Fibroblast of upper back skin (primary cell): ENCODE measurements at regions not wholly inside any gene's neighbourhood (a gene's known extent, or its start where the extent isn't known, plus 50 kb on each side); places are given as distances from the start of the nearest gene placed in this dataset.

Source experiments
- DNase-seq: peaks from one replicate; pipeline ENCODE4 v3.0.0-alpha.2; 2013

DNA sequence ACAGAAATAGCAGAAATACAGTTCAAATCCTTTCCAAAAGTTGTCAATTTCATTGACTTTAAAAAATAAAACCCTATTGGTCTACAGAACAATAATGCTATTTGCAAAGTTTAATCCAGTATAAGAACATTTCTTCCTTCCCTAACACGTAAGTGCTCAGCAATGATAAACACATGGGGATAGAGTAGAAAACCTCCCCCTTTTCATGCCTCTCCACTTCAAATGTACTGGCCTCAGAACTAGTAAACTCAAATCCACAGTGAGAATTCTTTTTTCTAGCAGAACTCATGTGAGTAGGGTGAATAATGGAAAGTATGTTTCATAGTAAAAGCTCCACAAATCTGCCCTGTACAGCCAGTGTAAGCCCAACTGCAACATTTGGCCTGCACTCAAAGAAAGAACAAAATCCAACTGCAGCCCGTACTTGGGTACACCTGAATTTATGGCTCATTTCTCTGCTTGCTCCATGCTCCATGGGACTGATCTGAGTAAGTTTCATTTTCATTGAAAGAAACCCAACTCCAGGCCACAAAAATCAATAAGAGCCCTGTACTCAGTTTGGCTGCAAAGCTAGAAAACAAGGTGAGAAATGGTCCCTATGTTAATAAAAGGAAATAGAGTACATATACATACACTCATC is 115.0 kb upstream of the RMDN2 start:
- DNase-seq = peak; percentile 60

DNA sequence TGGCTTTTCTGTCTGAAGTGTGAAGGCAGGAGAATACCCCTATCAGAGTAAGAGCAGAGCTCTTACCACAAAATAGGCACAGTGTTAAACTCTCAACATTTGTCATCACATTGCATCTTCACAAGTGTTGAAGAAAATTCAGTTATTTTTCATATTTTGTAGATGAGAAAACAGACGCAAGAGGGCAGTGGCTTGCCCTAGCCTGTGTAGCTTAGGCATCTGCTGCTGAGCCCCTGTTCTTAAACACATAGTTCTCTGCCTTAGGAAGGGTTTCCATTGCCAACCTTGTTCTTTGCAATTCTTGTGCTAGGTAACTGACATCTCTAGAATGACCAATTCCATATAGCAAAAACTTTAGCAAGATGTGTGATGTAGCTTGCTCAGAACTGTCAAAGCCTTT is 112.7 kb upstream of the RMDN2 start:
- no peak for DNase-seq

DNA sequence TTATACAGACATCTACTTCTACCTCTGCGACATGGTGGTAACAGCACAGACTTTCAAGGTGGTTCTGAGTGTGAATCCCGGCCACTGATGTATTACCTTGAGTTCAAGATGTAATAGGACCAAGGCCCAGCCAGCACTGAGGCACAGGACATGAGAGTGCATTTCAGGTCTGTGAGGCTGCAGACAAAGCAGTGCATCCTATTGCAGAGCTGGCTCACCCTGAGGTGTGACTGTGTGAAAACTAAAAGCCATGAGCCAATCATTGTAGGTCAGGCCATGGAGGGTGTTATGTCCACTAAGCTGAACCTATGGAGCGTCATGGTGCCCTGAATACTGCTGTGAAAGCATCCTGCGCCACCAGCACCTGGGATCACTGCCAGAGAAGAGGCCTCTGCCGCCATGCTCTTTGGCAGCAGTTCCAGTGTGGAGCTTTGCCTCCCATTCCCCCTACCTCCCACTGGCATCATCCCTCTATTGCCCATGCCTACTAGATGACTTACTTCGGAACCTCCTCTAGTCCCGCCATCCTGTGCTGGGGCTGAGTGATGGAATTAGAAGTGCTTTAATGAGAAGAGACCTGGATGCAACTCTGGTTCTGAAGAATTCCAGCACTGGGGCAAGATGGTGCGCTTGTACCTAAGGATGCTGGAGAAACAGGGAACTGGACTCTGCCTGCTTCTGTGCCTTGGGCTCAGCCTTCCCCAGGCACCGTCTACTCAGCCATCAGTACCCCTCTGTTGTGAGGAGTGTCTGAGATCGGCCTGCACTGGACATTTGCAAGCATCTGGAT is 112.0 kb upstream of the RMDN2 start:
- DNase-seq = no peak

DNA sequence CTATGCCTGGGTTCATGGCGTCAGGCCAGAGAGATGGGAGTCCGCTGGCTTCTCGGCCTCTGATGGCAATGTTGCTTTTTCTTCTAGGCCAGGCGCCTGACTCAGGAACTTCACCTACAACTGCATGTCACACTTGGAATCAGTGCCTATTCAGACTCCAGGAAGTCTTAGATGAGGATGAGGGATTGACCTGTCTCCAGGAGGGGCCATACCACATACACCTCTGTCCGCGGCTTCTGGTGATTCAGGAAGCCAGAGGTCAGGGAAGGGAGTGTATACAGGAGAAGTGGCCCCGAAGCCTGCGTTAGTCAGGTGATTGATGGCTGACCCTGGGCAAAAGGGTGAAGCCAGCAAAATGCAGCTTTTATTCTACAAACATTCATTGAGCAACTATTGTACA is 109.1 kb upstream of the RMDN2 start:
- DNase-seq = no peak

DNA sequence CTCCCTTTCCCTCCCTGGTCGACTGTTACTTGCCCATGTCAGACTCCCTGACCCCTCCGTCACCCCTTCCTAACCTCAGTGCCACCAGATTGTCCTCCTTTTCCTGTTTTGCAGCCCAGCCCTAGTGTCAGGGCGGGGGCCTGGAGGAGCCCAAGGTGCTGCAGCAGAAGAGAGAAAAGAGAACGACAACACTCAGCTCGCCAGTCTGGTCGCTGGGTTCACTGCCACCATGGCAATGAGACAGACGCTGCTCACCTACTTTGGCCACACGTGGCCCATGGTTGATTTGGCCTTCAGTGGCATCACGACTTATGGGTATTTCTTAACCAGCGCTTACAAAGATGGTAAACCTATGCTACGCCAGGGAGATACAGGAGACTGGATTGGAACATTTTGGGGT is 108.4 kb upstream of the RMDN2 start:
- no peak for DNase-seq

DNA sequence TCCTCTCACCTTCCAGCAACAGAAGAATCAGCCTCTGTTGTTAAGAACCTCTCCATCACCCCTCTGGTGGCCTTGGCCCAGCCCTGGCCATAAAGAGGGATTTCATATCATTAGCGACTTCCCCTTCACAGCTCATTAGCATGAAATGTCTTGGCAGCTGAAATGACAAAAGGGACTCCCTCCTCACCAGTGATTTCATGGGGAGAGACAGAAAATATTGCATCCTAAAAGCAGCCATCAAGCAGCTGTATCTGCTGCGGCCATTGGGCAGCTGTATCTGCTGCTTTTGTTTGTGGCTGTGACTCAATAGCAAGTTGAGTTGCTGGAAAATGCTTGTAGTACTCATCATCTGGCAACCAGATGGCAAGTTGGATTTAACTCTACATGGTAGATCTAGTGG is 105.9 kb upstream of the RMDN2 start:
- peak; percentile 94 for DNase-seq

DNA sequence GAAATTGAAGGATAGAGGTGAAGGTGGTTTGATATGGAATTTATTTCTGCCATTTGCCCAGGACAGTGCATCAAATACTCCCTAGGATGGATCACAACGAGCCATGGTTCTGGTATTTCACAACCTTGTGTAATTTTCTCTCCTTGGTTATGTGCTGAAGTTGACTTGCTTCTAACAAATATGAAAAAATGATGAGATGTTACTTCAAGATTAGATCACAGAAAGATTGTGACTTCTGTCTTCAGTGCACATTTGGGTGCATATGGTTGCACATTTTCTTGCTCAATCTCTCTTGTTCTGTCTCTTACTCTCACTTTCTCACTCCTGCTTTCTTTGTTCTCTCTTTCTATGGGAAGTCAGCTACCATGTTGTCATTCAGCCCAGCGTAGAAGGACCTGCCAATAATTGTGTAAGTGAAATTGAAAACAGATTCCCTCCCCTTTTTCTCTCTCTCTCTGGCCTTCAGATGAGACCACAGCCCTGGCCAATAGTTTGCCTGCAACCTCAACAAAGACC is 104.6 kb upstream of the RMDN2 start:
- no peak for DNase-seq

DNA sequence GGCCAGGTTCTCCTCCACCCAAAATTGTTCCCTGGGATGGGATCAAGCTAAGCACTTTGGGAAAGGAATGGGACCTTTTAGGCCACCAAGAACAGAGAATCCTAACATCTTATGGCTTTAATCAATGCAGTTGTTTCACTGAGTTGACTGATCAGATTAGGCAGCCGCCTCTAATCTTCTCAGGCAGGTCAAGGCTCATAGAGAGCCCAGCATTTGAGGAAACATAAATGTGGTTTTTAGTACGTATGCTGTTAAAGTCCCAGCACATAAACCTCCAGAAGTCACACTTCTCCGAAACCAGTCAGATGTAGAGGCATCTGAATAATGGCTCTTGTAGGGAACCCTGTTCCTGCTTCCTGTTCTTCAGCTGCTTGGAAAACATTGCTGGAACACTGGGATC is 99.5 kb upstream of the RMDN2 start:
- DNase-seq = no peak

DNA sequence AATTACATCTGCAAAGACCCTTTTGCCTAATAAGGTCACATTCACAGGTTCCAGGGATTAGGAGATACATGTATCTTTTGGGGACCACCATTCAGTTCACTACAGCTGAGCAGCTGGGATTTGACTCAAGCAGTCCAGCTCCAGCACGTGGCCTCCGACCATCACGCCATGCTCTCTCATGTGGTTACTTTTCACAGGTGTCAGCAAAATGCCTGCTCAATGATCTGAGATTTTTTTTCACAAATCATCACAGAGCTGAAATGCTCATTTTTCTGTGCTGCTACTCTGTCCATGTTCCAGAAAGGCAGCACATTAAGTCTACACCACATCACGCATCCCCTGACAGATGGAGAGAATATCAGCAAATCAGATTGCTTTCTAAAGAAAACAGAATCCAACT is 98.5 kb upstream of the RMDN2 start:
- DNase-seq = no peak

DNA sequence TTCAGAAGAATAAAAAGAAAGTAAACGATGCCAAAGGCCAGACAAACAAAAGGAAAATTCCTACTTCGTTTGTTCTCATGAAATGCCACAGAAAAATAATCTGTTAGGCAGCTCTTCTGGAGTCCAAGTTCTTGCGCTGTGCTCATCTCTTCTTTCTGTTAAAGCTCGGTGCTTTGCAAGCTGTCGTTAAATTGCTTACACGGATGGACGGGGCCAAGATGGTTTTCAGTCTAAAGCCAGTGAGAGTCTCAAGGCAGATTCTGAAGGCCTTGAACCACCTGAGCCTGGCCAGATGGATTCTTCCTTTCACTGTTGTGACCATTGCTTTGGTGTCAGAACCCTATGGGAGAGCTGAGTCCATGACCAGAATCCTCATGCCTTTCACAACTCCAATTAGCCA is 97.6 kb upstream of the RMDN2 start:
- no peak for DNase-seq

DNA sequence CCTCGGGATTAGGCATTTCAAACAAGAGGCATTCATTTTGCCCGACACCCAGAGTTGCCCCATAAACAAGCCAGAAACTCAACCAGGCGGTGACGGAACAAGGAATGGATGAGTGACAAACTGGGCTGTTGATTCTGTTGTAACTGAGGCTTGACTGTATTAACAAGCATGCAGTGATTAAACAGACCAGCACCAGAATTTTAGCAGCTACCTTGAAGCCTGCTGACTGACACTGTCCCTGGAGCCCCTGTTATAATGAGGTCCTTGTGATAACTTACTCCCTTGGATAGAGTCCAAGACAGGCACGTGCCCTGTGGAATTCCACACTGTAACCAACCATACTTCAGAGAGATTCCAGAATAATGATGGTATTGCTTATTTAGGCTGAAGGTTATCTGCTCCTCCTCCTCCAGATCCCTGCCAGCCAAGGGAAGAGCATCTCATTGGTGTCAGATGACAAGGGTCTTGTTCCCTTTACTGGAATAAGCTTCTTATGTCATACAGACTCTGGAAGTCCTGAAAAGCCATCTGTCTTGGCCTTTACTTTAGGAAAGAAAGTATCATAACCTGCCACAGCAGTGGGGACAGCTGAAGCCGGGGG is 97.1 kb upstream of the RMDN2 start:
- peak; percentile 88 for DNase-seq

DNA sequence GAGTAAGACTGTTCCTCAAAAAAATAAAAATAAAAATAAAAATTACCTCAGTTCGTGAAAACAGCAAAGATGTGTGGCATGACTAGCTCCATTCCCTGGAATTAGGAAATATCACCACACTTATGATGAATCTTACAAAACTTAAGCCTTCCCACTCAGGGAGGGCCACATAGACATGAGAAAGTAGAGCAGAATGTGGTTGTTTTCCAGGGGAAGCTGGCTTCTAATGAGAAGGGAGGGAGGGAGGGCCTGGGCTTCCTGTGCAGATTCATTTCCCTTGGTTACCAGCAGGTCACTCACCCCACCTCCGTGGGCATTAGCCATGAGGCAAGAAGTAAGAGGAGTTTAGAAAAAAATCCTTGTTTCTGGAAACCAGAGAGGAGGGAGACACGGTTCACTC is 95.9 kb upstream of the RMDN2 start:
- DNase-seq = peak; percentile 97

DNA sequence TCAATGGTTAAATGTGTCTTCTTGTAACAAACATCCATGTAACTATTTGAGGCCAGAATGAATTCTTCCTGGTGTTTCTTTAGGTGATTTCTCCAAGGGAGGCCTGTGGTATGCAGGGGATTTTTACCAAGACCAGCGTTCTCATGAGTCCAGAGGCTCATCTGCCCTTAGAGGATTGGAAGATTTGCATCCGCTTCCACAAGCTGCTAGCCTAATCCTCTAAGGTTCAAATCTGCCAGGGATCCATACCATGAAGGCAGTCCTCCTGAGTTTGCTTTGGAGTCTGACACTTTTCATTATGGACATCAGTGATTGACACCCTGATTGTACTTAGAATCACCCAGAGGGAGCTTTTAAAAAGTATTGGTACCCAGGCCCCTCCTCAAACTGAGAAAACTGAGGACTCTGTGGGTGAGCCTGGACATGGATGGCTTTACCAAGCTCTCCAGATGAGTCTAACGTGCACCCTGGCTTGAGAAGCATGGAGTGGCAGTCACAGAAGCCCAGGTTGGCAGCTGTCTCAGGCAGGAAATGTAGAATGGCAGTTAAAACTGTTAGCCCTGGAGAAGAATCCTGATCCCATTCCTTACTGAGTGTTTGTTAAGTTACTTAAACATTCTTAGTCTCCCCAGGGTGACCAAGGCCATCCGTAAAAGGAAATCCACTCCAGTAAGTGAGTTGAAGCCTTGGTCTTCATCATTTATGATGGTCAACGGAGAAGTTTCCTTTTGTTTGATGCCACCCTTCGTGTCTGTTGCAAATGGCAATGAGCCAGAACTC is 95.3 kb upstream of the RMDN2 start:
- no peak for DNase-seq

DNA sequence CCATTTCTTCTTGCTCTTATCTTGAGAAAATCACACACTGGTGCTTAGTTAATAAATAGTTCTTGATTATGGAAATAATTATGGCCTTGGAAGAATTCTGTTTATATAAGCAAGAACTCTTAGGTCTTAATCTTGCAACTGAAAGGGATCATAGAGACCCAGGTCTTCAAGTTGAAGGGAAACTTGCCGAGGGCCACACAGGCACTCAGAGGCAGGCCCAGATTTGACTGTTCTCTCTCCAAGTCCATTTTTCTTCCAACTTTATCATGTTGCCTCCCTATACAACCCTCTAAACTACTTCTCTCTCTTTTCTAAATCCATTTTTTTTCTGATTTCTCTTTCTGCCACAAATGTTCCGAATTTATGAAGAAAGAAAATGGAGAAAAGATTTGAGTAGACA is 94.5 kb upstream of the RMDN2 start:
- DNase-seq = no peak

DNA sequence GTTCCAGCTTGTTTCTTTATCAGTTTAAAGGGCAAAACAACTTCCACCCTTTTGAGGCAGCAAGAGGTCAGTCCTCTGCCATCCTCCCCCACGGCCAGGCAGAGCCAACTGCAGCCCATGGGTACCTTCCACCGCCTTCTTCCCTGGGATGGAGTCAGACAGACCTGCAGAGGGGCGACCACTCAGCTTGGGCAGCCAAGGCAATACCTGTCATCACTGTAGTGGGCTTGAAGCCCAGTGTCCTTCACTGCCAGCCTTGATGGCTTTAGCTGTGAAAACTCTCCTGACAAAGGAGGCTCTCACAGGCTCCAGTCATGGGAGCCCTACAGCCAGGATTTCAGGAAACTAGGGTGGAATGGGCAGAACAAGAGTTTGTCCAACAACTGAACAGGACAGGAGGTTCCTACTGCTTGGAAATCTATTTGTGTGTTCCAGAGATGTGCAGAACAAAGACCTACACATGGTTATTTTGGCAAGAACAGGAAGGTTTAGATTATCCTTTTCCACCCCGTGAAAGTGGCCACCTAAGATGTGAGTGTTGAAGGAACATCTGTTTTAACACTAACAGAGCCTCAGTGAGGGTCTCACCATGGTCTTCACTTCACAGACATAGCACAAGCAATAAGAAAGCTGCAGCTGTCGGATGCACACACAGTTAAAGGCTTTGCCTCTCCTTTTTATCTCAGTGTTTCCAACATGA is 93.9 kb upstream of the RMDN2 start:
- DNase-seq = no peak

DNA sequence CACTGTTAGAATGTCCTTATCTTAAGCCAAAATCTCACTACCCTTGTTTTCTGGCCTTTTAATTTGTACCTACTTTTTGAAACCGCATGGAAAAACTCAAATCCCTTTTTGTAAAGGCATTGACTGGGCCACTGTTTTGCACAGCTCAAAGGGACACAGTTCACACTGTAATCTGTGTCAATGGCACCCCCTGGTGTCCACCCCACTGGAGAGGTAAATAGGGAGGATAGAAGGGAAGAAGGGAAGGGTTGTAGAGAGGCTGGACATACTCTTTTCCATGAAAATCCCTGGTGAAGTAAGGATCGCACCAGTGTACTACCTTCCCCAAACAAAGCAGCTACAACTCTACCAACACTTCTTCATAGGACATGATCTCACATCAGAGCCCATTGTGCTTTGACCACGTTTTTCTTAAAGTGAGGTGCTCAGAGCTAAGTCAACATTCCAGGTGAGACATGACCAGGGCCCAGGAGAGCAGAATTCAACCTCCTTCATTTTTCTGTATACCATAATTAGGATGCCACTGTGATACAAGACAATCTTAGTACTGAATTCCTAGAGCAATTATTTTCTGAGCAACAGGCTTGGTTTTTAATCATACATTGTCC is 92.4 kb upstream of the RMDN2 start:
- peak; percentile 90 for DNase-seq

DNA sequence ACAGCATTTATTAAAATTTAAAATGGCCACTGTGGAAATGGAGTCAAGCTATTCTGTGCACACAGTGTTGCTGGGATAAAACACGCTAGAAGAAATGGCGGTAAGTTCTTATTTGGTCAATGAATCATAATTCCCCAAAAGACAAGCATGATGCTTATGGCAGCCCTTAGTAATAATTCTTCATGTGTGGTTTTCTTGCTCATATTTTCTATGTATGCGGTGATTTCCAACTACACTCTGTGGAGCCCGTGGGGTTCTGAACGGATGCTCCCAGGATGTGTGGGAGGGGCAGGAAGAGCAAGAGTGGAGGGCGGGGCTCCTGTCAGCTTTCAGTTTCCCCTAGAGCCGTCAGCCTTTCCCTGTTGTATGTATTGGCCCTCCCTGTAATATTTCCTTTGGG is 91.7 kb upstream of the RMDN2 start:
- DNase-seq = peak; percentile 89

DNA sequence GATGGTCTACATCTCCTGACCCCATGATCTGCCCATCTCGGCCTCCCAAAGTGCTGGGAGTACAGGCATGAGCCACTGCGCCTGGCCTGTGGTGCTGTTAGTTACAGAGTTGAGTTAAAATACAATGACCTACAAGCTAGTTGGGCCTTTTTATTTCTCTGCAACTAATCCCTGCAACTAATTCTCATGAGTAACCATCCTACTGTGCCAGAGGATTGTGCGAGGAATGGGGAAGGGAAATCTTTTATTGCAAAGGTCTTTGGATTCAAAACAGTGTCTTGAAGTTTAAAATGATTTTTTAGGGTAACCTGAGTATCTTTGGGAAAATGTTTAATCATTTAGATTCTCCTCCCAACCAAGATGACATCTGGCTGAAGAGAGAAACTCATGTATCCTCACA is 88.8 kb upstream of the RMDN2 start:
- DNase-seq = no peak

DNA sequence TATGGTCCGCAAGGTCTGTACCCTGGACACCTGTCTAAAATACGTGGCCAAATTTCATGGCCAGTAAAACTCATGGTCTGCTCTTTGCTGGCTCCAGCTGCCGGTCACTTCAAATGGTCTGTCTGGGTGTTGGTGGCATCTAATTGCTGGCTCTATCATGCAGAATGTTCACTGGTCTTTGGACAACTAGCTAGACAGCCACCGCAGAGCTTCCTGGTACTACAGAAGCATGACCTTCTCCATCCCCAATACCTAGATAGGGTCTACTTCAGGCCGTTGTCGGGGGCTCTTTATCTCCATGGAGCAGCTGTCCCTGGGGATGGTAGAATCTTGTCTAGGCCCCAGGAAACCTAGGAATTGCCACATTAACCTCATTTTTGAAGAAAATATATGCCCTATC is 88.4 kb upstream of the RMDN2 start:
- DNase-seq = no peak

DNA sequence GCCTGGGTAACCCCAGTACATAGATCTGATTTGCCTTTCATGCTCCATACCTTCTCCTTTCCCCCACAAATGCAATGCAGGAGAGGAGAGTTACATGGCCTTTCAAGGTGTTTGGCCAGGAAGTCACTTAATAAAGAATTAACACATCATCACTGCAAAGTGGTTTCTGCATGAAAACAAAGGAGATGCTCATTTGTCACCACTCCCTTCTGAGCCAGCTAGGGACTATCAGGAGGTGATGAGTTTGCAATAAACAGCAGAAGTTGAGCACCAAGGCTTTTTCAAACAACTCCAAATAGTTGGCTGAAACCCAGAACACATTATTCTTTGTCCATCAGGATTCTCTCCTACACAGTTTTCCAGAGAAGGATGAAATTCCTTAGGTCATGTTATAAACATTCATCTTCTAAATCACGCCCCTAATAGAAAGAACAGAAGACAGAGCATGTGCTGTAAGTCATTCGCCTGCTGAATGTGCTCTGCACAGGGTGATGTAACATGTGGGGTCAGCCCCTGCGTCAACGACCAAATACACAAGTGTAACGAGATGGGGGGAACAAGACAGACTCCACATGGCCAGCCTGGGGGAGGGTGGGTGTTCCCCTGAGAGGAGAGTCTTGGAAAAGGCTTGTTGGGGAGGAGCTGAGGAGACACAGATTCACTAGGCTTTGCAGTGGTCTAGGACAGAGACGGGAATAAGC is 87.3 kb upstream of the RMDN2 start:
- peak; percentile 87 for DNase-seq

DNA sequence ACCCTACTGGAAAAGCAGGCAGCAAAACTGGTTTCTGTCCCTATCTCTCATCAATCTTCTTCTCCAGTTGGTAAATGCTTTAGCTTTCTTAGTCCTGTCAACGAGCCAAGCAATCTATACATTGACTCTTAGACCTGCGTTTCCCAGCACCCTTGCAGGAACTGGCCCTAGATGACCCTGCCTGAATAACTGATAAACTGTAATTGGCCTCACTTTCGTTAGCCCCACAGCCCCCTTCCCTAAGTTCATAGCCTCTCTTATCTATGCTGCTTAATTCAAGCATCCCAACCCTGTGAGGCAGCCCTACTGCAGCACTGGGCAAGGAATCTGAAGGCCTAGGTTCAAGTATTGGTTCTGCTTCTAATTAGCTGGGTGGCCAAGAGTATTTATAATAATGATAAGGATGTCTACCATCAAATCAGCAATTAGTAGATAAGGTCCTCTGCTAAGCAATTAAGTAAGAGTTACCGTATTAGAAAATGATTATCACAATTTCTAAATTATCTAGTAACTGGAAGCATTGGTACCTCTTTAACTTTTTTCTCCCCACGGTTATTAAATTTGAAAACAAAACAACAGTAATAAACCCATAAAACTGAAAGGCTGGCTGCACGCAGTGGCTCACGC is 86.4 kb upstream of the RMDN2 start:
- no peak for DNase-seq
